Uterus (tissue), 2 donors: ENCODE measurements at regions not wholly inside any gene's neighbourhood (a gene's known extent, or its start where the extent isn't known, plus 50 kb on each side); places are given as distances from the start of the nearest gene placed in this dataset.

Source experiments
- POLR2A ChIP-seq, 2 donors: fragments of 450-650 bp; IDR thresholded peaks; one replicate each; pipeline ENCODE4 v1.6.1; 2016; ENCODE audit warnings: antibody characterized with exemption in 2 of 2, mild to moderate bottlenecking in 1 of 2, moderate library complexity in 1 of 2
- TF ChIP-seq, protein P1 (sequence below), 4 experiments: fragments of 200-600 bp in 2 of 4; fragments of 450-650 bp in 2 of 4; sonication (generic) in 2 of 4; IDR thresholded peaks; one replicate each; pipeline ENCODE4 v1.5.1; 2016 to 2019; ENCODE audit warnings: antibody characterized with exemption in 4 of 4, mild to moderate bottlenecking in 2 of 4, moderate library complexity in 1 of 4

GRCh38 chr3:164879201-164879600 is 199.1 kb downstream of the SI start:
- no peak for TF ChIP-seq POLR2A (IDR thresholded peaks at IDR 0.05)
- TF ChIP-seq, protein P1, sequence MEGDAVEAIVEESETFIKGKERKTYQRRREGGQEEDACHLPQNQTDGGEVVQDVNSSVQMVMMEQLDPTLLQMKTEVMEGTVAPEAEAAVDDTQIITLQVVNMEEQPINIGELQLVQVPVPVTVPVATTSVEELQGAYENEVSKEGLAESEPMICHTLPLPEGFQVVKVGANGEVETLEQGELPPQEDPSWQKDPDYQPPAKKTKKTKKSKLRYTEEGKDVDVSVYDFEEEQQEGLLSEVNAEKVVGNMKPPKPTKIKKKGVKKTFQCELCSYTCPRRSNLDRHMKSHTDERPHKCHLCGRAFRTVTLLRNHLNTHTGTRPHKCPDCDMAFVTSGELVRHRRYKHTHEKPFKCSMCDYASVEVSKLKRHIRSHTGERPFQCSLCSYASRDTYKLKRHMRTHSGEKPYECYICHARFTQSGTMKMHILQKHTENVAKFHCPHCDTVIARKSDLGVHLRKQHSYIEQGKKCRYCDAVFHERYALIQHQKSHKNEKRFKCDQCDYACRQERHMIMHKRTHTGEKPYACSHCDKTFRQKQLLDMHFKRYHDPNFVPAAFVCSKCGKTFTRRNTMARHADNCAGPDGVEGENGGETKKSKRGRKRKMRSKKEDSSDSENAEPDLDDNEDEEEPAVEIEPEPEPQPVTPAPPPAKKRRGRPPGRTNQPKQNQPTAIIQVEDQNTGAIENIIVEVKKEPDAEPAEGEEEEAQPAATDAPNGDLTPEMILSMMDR (IDR thresholded peaks at IDR 0.05): no peak
